GM23338 (cell line): ENCODE measurements at regions not wholly inside any gene's neighbourhood (a gene's known extent, or its start where the extent isn't known, plus 50 kb on each side); places are given as distances from the start of the nearest gene placed in this dataset.

Experiments
- CREB1 ChIP-seq: fragments of 250-450 bp; sonication (Bioruptor Pico); IDR thresholded peaks from 2 replicates; pipeline ENCODE4 v1.5.0; 2020; ENCODE audit warnings: low read depth, mild to moderate bottlenecking, moderate library complexity
- CTCF ChIP-seq, 2 experiments: fragments of 200-600 bp in 1 of 2; sonication (generic) in 1 of 2; conservative IDR thresholded peaks; 2 replicates each; pipeline versions ENCODE4 v1.5.1 to v1.6.1; 2016 to 2017; ENCODE audit warnings: antibody characterized with exemption in 2 of 2, low read depth in 2 of 2, mild to moderate bottlenecking in 2 of 2, moderate library complexity in 1 of 2
- EZH2phosphoT487 ChIP-seq: fragments of 200-600 bp; sonication (generic); IDR thresholded peaks from one replicate; pipeline ENCODE4 v1.8.1; 2018; ENCODE audit warnings: antibody characterized with exemption; ENCODE audit not compliant: unreplicated experiment
- POLR2AphosphoS5 ChIP-seq: IDR thresholded peaks from 2 replicates; pipeline ENCODE4 v1.6.1; 2016; ENCODE audit warnings: antibody characterized with exemption, low read depth

GRCh38 chr3:66860771-66861170 lies 137.3 kb upstream of the KBTBD8 start:
- TF ChIP-seq POLR2AphosphoS5 (no peak), CTCF (conservative IDR thresholded peaks at IDR 0.05; ENCODE audit: low read depth in 2 of 2) (no peak), CREB1 (CRISPR knock-in tag) (no peak), EZH2phosphoT487 (no peak)
